Astrocyte of the cerebellum (primary cell): ENCODE measurements at regions not wholly inside any gene's neighbourhood (a gene's known extent, or its start where the extent isn't known, plus 50 kb on each side); places are given as distances from the start of the nearest gene placed in this dataset.
"Not testable (repeated sequence)": the region's sequence is repeated elsewhere in the genome, so short reads cannot be mapped to it uniquely, and the experiment has no call there.

ENCODE experiments used
- DNase-seq: peaks from one replicate; pipeline ENCODE4 v3.0.0-alpha.2; 2011; ENCODE audit warnings: low read depth
- H3K4me3 ChIP-seq: 2 replicates; pipeline ENCODE4 v1.5.1; 2011; ENCODE audit warnings: mild to moderate bottlenecking, low read depth, low read length, moderate library complexity
- in situ Hi-C: cut with HindIII; loops from 2 replicates; pipeline ENCODE4 v1.10.0; 2017; ENCODE audit warnings: low sequenced_read_pairs
- TF ChIP-seq, protein P1 (sequence below): IDR thresholded peaks from 2 replicates; pipeline ENCODE4 v1.5.1; 2012; ENCODE audit warnings: low read length, low read depth, moderate library complexity, mild to moderate bottlenecking; ENCODE audit errors: missing control alignments

DNA sequence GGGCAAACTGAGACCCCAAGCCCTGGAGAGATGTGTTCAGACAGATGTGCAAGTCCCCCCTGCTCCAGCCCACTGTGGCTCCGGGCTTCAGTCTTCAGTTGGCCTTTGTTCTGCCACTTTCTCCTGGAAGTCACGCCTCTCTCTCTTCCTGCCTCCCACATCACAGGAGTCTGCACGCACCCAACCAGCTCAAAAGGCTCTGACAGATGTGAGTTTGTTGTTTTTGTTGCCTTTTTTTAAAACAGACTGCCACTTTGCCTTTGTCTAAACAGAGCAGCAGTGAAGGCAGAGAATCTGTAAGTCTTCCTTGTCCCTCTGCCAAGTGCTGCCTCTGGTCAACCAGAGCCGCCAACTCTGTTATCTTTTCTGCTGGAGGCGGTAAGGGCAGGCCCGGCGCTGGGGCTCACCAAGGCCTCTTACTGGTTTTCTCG lies 149.7 kb downstream of the TFAP2C start:
- no peak for DNase-seq
- in situ Hi-C loops: no loop called here
- TF ChIP-seq, protein P1, sequence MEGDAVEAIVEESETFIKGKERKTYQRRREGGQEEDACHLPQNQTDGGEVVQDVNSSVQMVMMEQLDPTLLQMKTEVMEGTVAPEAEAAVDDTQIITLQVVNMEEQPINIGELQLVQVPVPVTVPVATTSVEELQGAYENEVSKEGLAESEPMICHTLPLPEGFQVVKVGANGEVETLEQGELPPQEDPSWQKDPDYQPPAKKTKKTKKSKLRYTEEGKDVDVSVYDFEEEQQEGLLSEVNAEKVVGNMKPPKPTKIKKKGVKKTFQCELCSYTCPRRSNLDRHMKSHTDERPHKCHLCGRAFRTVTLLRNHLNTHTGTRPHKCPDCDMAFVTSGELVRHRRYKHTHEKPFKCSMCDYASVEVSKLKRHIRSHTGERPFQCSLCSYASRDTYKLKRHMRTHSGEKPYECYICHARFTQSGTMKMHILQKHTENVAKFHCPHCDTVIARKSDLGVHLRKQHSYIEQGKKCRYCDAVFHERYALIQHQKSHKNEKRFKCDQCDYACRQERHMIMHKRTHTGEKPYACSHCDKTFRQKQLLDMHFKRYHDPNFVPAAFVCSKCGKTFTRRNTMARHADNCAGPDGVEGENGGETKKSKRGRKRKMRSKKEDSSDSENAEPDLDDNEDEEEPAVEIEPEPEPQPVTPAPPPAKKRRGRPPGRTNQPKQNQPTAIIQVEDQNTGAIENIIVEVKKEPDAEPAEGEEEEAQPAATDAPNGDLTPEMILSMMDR: no peak
- H3K4me3 ChIP-seq: no peak overlapping the region

DNA sequence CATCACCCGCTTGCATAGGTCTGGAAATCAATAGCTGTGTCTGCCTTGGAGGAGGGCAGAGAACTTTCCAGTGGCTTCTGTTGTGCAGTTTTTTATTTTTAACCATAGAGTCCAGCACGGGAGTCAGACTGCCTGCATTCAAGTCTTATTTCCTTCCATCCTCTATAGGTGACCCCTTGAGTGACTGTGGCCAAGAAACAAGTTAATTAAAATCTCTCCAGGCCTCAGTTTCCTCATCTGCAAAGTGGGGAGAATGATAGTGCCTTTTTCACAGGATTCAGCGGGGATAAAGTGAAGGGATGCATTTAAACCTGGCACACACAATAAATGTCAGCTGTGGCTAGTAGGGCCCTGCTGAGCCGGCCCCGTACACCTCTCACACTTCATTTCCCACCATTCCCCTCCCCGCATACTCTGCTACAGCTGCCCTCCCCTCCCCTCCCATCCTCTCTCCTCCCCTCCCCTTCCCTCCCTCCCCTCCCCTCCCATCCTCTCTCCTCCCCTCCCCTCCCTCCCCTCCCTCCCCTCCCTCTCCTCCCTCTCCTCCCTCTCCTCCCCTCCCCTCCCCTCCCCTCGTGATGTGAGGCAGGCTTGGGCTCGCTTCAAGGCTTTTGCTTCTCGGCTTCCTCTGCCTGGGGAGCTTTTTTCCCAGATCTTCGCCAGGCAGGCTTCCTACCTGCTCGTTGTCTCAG lies 150.5 kb downstream of the TFAP2C start:
- in situ Hi-C loops: no loop called here
- TF ChIP-seq, protein P1: no peak
- H3K4me3 ChIP-seq: no peak overlapping the region
- DNase-seq: no peak

DNA sequence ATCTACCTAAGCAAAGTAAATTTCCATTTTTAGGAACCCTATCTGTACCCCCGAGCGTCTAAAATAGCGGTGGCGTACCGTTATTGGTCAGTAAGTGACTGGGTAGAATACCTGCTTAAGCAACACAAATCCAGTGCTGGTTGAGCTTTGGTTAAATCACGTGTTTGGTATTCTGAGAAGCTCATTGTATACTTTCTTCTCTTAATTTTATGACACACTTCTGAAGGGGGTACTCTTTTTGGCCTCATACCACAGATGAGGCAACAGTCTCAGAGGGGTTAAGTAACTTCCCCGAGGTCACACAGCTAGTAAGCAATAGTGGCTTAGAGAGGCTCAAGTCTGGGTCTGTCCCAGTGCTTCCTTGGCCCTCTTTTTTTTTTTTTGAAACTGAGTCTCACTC lies 151.2 kb downstream of the TFAP2C start:
- no peak overlapping the region for H3K4me3 ChIP-seq
- in situ Hi-C loops: no loop called here
- no peak for DNase-seq
- TF ChIP-seq, protein P1: no peak

DNA sequence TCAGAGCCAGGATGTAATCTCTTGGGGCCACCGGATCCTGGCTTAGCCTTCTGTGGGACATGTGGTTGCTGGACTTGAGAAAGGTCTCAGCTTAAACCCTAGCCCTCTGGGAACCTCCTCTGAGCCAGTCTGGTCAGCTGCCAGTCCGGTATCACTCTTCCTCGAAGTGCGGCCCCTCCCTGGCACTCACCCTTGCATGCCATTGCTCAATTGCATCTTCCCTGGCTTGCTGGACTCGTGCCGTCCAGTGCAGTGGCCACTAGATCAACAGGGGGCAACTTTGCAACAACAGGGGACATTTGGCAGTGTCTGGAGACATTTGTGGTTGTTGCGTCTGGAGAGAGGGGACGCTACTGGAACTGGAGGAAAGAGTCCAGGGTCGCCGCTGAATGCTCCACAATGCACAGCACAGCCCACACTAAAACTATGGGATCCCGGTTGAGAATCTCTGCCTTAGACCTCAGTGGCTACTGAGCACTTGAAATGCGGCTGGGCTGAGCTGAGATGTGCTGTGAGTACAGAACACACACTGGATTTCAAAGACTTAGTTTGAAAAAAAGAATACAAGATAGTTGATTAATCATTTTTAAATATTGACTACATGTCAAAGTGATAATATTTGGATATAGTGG lies 152.1 kb downstream of the TFAP2C start:
- in situ Hi-C loops: no loop called here
- TF ChIP-seq, protein P1: no peak
- no peak for DNase-seq
- H3K4me3 ChIP-seq: no peak overlapping the region

DNA sequence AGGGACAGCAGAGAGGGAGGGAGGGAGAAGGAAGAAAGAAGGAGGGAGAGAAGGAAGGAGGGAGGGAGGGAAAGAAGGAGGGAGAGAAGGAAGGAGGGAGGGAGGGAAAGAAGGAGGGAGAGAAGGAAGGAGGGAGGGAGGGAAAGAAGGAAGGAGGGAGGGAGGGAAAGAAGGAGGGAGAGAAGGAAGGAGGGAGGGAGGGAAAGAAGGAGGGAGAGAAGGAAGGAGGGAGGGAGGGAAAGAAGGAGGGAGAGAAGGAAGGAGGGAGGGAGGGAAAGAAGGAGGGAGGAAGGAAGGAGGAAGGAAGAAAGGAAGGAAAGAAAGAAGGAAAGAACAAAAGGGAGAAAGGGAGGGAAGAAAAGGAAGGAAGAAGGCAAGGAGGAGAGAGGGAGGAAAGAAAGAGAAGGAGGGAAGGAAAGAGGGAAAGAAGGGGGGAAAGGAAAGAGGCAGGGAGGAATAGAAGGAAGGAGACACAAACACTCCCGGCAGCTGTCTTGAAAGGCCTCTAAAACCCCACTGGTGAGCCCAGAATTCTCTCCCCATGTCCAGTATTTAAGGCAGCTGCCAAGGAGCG lies 153.0 kb downstream of the TFAP2C start:
- H3K4me3 ChIP-seq, DNase-seq, in situ Hi-C loops: not testable (repeated sequence)

DNA sequence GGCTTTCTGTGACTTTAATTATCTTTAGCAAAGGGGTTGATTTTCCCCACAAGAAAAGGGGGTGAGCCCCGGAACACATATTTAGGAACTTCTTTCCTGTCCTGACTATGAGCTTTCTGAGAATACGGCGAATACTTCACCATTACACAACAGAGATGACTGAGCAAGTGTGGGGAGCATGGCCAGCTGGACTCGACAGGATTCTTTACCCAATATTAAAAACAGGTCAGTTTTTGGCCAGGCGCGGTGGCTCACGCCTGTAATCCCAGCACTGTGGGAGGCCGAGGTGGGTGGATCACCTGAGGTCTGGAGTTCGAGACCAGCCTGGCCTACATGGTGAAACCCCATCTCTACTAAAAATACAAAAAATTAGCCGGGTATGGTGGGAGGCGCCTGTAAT lies 153.7 kb downstream of the TFAP2C start:
- in situ Hi-C loops, H3K4me3 ChIP-seq, DNase-seq: not testable (repeated sequence)

DNA sequence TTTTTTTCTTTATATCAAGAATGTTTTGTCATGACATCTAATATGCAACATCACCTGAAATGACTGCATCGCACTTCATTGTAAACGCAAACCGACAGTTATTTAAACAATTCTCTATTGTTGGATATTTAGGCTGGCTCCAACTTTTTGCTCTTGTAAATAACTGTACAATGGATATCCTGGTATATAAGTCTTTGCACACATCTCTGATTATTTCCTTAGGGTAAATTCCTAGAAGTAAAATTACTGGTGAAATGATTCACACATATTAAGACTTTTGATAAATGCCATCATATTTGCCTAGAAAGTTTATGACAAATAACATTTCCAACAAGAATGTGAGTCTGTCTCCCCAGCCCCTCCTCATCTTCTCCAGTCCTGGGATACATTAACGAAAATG lies 154.7 kb downstream of the TFAP2C start:
- TF ChIP-seq, protein P1: no peak
- no peak overlapping the region for H3K4me3 ChIP-seq
- no peak for DNase-seq
- in situ Hi-C loops: no loop called here
